Keratinocyte (primary cell): ENCODE measurements at regions not wholly inside any gene's neighbourhood (a gene's known extent, or its start where the extent isn't known, plus 50 kb on each side); places are given as distances from the start of the nearest gene placed in this dataset.

Experiments
- DNase-seq: peaks from one replicate; pipeline ENCODE4 v3.0.0-alpha.2; 2011; ENCODE audit warnings: low read depth, missing footprints, low spot score
- FAIRE-seq: peaks from 2 replicates; lab custom pipeline; 2011; peaks lifted over from hg19 to GRCh38; lab: Jason Lieb, UNC
- H2AFZ ChIP-seq: 2 replicates; pipeline ENCODE4 v1.6.0; 2012; ENCODE audit warnings: low read length, control low read depth, inconsistent platforms; ENCODE audit not compliant: control insufficient read depth
- H3K27ac ChIP-seq: 2 replicates; pipeline ENCODE4 v1.5.1; 2011; ENCODE audit warnings: low read length; ENCODE audit not compliant: control insufficient read depth, insufficient read depth
- H3K27me3 ChIP-seq: 3 replicates; pipeline ENCODE4 v1.6.0; 2011; ENCODE audit warnings: low read length; ENCODE audit not compliant: control insufficient read depth, insufficient read depth; ENCODE audit errors: extremely low read depth
- H3K36me3 ChIP-seq, 2 experiments: 2 replicates in 1 of 2; 3 replicates in 1 of 2; pipeline ENCODE4 v1.5.1; 2011; ENCODE audit warnings: low read length in 2 of 2, mild to moderate bottlenecking in 1 of 2; ENCODE audit not compliant: control insufficient read depth in 2 of 2, insufficient read depth in 2 of 2; ENCODE audit errors: extremely low read depth in 1 of 2
- H3K4me1 ChIP-seq: 3 replicates; pipeline ENCODE4 v1.5.1; 2011; ENCODE audit warnings: low read length; ENCODE audit not compliant: control insufficient read depth, insufficient read depth; ENCODE audit errors: extremely low read depth
- H3K4me2 ChIP-seq: 3 replicates; pipeline ENCODE4 v1.6.0; 2011; ENCODE audit warnings: low read depth, low read length; ENCODE audit not compliant: control insufficient read depth, insufficient read depth; ENCODE audit errors: extremely low read depth
- H3K4me3 ChIP-seq, 3 experiments: fragments of 200-600 bp in 1 of 3; sonication (generic) in 1 of 3; 2 replicates in 2 of 3; 3 replicates in 1 of 3; pipeline ENCODE4 v1.5.1; 2011 to 2016; ENCODE audit warnings: low read length in 3 of 3, mild to moderate bottlenecking in 3 of 3, control low read depth in 2 of 3, inconsistent platforms in 1 of 3, low read depth in 1 of 3, mixed read lengths in 1 of 3, mixed run types in 1 of 3, moderate library complexity in 1 of 3; ENCODE audit not compliant: control insufficient read depth in 2 of 3, insufficient read depth in 2 of 3; ENCODE audit errors: extremely low read depth in 1 of 3
- H3K79me2 ChIP-seq: 2 replicates; pipeline ENCODE4 v1.6.0; 2012; ENCODE audit warnings: low read length; ENCODE audit not compliant: control insufficient read depth, insufficient read depth
- H3K9ac ChIP-seq: 3 replicates; pipeline ENCODE4 v1.6.0; 2011; ENCODE audit warnings: low read length; ENCODE audit not compliant: control insufficient read depth, insufficient read depth; ENCODE audit errors: extremely low read depth
- H3K9me1 ChIP-seq: 3 replicates; pipeline ENCODE4 v1.6.0; 2011; ENCODE audit warnings: low read length; ENCODE audit not compliant: control insufficient read depth, insufficient read depth; ENCODE audit errors: extremely low read depth
- H3K9me3 ChIP-seq: 2 replicates; pipeline ENCODE4 v1.5.1; 2012; ENCODE audit warnings: low read depth, low read length; ENCODE audit not compliant: control insufficient read depth
- H4K20me1 ChIP-seq: 3 replicates; pipeline ENCODE4 v1.6.0; 2011; ENCODE audit warnings: low read length; ENCODE audit not compliant: control insufficient read depth, insufficient read depth; ENCODE audit errors: extremely low read depth
- CTCF ChIP-seq, 3 experiments: IDR thresholded peaks in 1 of 3; conservative IDR thresholded peaks in 1 of 3; optimal IDR thresholded peaks in 1 of 3; 2 replicates in 2 of 3; 3 replicates in 1 of 3; pipeline versions ENCODE3 to v1.5.1; 2011; ENCODE audit warnings: low read length in 3 of 3, mild to moderate bottlenecking in 3 of 3, moderate library complexity in 2 of 3, control low read depth in 1 of 3, inconsistent platforms in 1 of 3; ENCODE audit not compliant: insufficient read depth in 2 of 3; ENCODE audit errors: extremely low read depth in 1 of 3
- EZH2 ChIP-seq: IDR thresholded peaks from one replicate; pipeline ENCODE4 v1.6.1; 2012; ENCODE audit warnings: inconsistent platforms, mild to moderate bottlenecking, low read length, moderate library complexity
- dilution Hi-C: fragments of 300-500 bp; cut with MboI; formaldehyde crosslinking; loops from one replicate; pipeline ENCODE4 v1.7.0; 2020; ENCODE audit warnings: low sequenced_read_pairs; ENCODE audit not compliant: extremely low pct_ligation_motif_present

- no peaks in the 10 kb centered on the region for H3K9me3 ChIP-seq
- H3K27me3 ChIP-seq = no peaks in the 10 kb centered on the region
- FAIRE-seq = no peak
- H3K36me3 ChIP-seq = no peaks in the 10 kb centered on the region
- no peaks in the 10 kb centered on the region for H3K79me2 ChIP-seq
- H3K9ac ChIP-seq = no peak overlapping the region
- dilution Hi-C loops = no loop called here
- no peak overlapping the region for H3K4me2 ChIP-seq
- H2AFZ ChIP-seq = no peak overlapping the region
- H4K20me1 ChIP-seq = no peaks in the 10 kb centered on the region
- no peak overlapping the region for H3K4me3 ChIP-seq
- no peak overlapping the region for H3K27ac ChIP-seq
- no peaks in the 10 kb centered on the region for H3K4me1 ChIP-seq
- no peak for DNase-seq
- TF ChIP-seq EZH2 = no peak
- no peak for TF ChIP-seq CTCF (optimal IDR thresholded peaks at IDR 0.05 in 1 of 3, IDR thresholded peaks at IDR 0.05 in 1 of 3, conservative IDR thresholded peaks at IDR 0.05 in 1 of 3; ENCODE audit: extremely low read depth in 1 of 3, insufficient read depth in 2 of 3, low read length in 3 of 3)
- H3K9me1 ChIP-seq = no peaks in the 10 kb centered on the region
These were observed 96.5 kb upstream of the DUSP21 start for GRCh38 chrX:44747317-44747716.

DNA sequence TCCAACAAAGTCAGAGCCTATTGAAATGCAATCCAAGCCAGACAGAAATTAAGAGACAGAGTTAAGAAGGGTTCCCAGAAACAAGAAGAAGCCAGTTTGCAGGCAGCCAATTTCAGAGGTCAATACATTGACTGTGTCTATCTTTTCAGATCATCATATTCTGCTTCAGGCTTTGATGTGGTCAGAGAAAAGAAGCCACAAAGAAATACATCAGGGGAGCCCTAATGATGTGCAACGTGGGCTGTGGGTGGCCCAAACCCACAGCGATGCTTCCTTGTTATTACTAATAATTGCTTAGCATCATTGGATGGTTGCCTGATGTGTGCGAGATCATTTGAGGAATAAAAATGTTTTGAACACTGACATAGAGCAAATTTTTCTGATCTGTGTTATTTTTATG, 99.0 kb upstream of the DUSP21 start:
- no peaks in the 10 kb centered on the region for H3K4me1 ChIP-seq
- H3K4me2 ChIP-seq = no peak overlapping the region
- dilution Hi-C loops = no loop called here
- no peaks in the 10 kb centered on the region for H3K36me3 ChIP-seq
- no peak overlapping the region for H3K4me3 ChIP-seq
- no peaks in the 10 kb centered on the region for H3K27me3 ChIP-seq
- TF ChIP-seq CTCF (optimal IDR thresholded peaks at IDR 0.05 in 1 of 3, IDR thresholded peaks at IDR 0.05 in 1 of 3, conservative IDR thresholded peaks at IDR 0.05 in 1 of 3; ENCODE audit: extremely low read depth in 1 of 3, insufficient read depth in 2 of 3, low read length in 3 of 3) (no peak), EZH2 (no peak)
- H3K9me1 ChIP-seq = no peaks in the 10 kb centered on the region
- no peaks in the 10 kb centered on the region for H3K79me2 ChIP-seq
- no peak overlapping the region for H2AFZ ChIP-seq
- no peaks in the 10 kb centered on the region for H4K20me1 ChIP-seq
- H3K9me3 ChIP-seq = no peaks in the 10 kb centered on the region
- FAIRE-seq (no peak), DNase-seq (no peak)
- H3K27ac ChIP-seq = no peak overlapping the region
- no peak overlapping the region for H3K9ac ChIP-seq
